ENCODE measurements at regions not wholly inside any gene's neighbourhood (a gene's known extent, or its start where the extent isn't known, plus 50 kb on each side); places are given as distances from the start of the nearest gene placed in this dataset.

GRCh38 chr17:5740937-5741336 is 156.6 kb upstream of the NLRP1 start:
- Histone ChIP-seq H3K9me3 (ENCODE audit: control insufficient read depth, insufficient read depth, low read length) (no peaks in the 10 kb centered on the region), H2AK5ac (ENCODE audit: low read depth, low read length) (no peak overlapping the region), H3K27ac (ENCODE audit: insufficient read depth, low read length) (no peak overlapping the region), H3K79me1 (ENCODE audit: low read depth in 1 of 2, low read length in 2 of 2) (no peaks in the 10 kb centered on the region), H3K4me1 (ENCODE audit: control insufficient read depth, insufficient read depth, low read length) (no peaks in the 10 kb centered on the region), H4K20me1 (ENCODE audit: insufficient read depth, low read length) (no peaks in the 10 kb centered on the region), H3K4ac (ENCODE audit: low read depth, low read length) (no peak overlapping the region), H4K91ac (ENCODE audit: insufficient read depth, low read depth, low read length) (no peak overlapping the region), H3K23ac (ENCODE audit: low read depth, low read length) (no peak overlapping the region), H3K14ac (replicated peaks; ENCODE audit: low read depth, low read length) (no peak overlapping the region), H2BK5ac (ENCODE audit: low read depth, low read length, poor library complexity, severe bottlenecking) (no peak overlapping the region), H3K9ac (ENCODE audit: low read depth, low read length) (no peak overlapping the region), H3K36me3 (ENCODE audit: control insufficient read depth, insufficient read depth, low read length) (no peaks in the 10 kb centered on the region), H2BK120ac (ENCODE audit: low read depth, low read length) (no peak overlapping the region), H3K4me2 (ENCODE audit: low read depth, low read length) (no peak overlapping the region), H3K56ac (ENCODE audit: extremely low read depth, insufficient read depth, low read length) (no peak overlapping the region), H3K27me3 (ENCODE audit: control insufficient read depth, insufficient read depth, low read length) (no peaks in the 10 kb centered on the region; the same call in 1 of the 2 replicates), H3K18ac (ENCODE audit: low read depth, low read length) (no peak overlapping the region), H2BK15ac (ENCODE audit: low read depth, low read length) (no peak overlapping the region), H4K5ac (ENCODE audit: low read depth, low read length) (no peak overlapping the region), H3K4me3 (ENCODE audit: insufficient read depth, low read depth, low read length) (no peak overlapping the region), H3K9me1 (ENCODE audit: insufficient read depth, low read length) (no peaks in the 10 kb centered on the region), H2AFZ (replicated peaks; ENCODE audit: low read length, poor library complexity) (no peak overlapping the region), H2BK20ac (ENCODE audit: low read depth, low read length) (no peak overlapping the region), H2AK9ac (replicated peaks; ENCODE audit: low read depth, low read length, poor library complexity) (no peak overlapping the region), H4K8ac (ENCODE audit: low read depth in 2 of 2, low read length in 2 of 2) (no peak overlapping the region)
- dilution Hi-C loops (cut with HindIII; ENCODE audit: low sequenced_read_pairs, unreplicated experiment) (no loop called here), intact Hi-C loops (cut with micrococcal nuclease) (no loop called here), in situ Hi-C loops (cut with MboI; ENCODE audit: low sequenced_read_pairs) (no loop called here)
- no peak for DNase-seq
- no peak for TF ChIP-seq MAFK (IDR thresholded peaks at IDR 0.05; ENCODE audit: low read depth, low read length)
- TF ChIP-seq ELK1 (IDR thresholded peaks at IDR 0.05; ENCODE audit: borderline replicate concordance, low read depth, low read length) = no peak
- POLR2A ChIA-PET (ENCODE audit: unreplicated experiment) = no interaction called here
- no peak for ATAC-seq (ENCODE audit: low read depth)
- whole genome bisulfite sequencing, 2 experiments (ENCODE audit: extremely low coverage in 2 of 2, insufficient read length in 1 of 2) = no CpG with 5 or more reads among the region's 1 CpG
- CTCF ChIA-PET = no interaction called here
- no TSS peak for BruUV-seq (replicated peaks)
